ENCODE measurements at regions not wholly inside any gene's neighbourhood (a gene's known extent, or its start where the extent isn't known, plus 50 kb on each side); places are given as distances from the start of the nearest gene placed in this dataset.

DNA sequence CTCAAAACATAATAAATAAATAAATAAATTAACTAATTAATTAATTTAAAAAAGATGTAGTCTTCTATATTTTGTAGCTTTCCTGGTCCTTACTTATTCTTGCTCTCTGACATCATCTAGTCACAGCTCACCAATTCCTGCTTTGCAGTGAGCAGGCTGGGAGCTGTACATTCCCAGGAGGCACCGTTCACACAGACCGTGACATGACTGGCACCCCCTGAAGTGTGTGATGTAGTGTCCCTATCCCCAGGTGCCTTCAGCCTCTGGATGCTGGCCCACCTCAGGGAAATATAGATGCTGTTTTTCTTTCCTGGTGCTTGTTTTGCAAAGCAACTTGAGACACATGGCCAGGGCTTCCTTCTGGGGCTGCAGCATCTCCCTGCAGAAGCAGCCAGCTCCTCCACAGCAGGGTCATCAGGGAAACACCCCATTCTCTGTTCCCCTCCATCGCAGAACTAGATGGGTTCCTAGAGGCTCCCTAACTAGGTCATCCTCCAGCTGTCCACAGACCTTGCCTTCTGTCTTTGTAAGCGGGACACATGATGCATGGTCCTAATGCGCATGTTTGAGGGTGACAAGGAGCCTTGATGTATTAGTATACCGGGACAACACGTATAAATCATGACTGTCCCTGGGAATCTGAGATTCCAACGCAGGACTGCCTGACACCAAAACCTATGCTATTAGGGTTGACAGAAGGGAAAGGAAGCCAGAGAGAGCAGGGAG lies 76.4 kb downstream of the RHOB start:
- Histone ChIP-seq H3K27me3 (ENCODE audit: control insufficient read depth in 1 of 2, insufficient read depth in 2 of 2, low read length in 2 of 2) (no peaks in the 10 kb centered on the region; a peak in 1 of 5 replicates), H3K36me3 (replicated peaks in 1 of 2; ENCODE audit: control insufficient read depth in 1 of 2, insufficient read depth in 2 of 2, low read length in 2 of 2) (no peaks in the 10 kb centered on the region), H2AFZ (ENCODE audit: low read length) (no peak overlapping the region), H3K27ac (ENCODE audit: extremely low read length, insufficient read depth, low read length) (no peak overlapping the region), H3K9me3 (ENCODE audit: low read length) (no peaks in the 10 kb centered on the region), H3K4me2 (ENCODE audit: low read depth, low read length) (no peak overlapping the region), H3K4me1 (ENCODE audit: insufficient read depth, low read length) (peaks cover 72% of the 10 kb centered on the region), H3K4me3 (replicated peaks in 1 of 3; ENCODE audit: insufficient read depth in 1 of 3, low read depth in 2 of 3, low read length in 3 of 3) (no peak overlapping the region), H3K9ac (ENCODE audit: insufficient read depth, low read depth, low read length) (no peak overlapping the region), H3K79me2 (ENCODE audit: insufficient read depth, low read length) (no peaks in the 10 kb centered on the region), H4K20me1 (ENCODE audit: insufficient read depth, low read length) (no peaks in the 10 kb centered on the region)
- intact Hi-C loops (cut with micrococcal nuclease; ENCODE audit: unreplicated experiment) (no loop called here), in situ Hi-C loops (cut with HindIII; ENCODE audit: extremely low pct_ligation_motif_present, low pct_unique_long_range_greater_than_20kb) (no loop called here)
- BruUV-seq (replicated peaks), result no TSS peak
- TF ChIP-seq ZNF589 (CRISPR knock-in tag; conservative IDR thresholded peaks at IDR 0.05) (0 out of 2 replicates have a peak, but pooled peaks have one; percentile 32), HOXD1 (CRISPR knock-in tag; IDR thresholded peaks at IDR 0.05) (no peak)
- POLR2A ChIA-PET, result interaction anchor here (1.0 to 7.9 kb wide), 7 partner anchors 13 to 74 kb away, joined by 4 to 233 read pairs (median 10); partner anchors contain the start of gene RHOB
- FAIRE-seq (no peak), DNase-seq (ENCODE audit: low spot score) (no peak), ATAC-seq (no peak)
- CTCF ChIA-PET (ENCODE audit: low intra/inter-chr PET ratio, low total read pairs), result no interaction called here
- WGBS (ENCODE audit: low lambda C conversion rate), result 93% methylated on average over 8 of the region's 8 CpGs

DNA sequence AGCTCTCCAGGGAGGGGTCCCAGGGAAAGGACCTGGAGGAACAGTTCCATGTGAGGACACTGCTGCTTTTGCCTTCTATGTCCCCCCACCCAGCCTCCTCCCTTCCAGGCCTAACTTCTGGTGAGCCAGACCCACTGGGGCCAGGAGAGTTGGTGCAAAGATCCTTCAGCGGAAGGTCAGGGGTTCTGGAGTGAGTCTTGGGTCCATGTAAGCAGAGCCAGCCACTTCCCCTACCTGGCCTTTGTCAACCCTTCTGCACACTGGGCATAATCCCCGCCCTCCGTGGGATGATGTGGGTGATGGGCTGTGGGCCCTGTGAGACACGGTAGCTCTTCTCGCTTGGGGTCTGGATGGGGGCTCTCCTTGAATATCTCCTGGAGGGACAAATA lies 76.9 kb downstream of the RHOB start:
- Histone ChIP-seq H3K9me3 (ENCODE audit: low read length) (no peaks in the 10 kb centered on the region), H3K79me2 (ENCODE audit: insufficient read depth, low read length) (no peaks in the 10 kb centered on the region), H3K27ac (ENCODE audit: extremely low read length, insufficient read depth, low read length) (no peak overlapping the region), H3K36me3 (replicated peaks in 1 of 2; ENCODE audit: control insufficient read depth in 1 of 2, insufficient read depth in 2 of 2, low read length in 2 of 2) (no peaks in the 10 kb centered on the region), H3K9ac (ENCODE audit: insufficient read depth, low read depth, low read length) (no peak overlapping the region), H3K27me3 (ENCODE audit: control insufficient read depth in 1 of 2, insufficient read depth in 2 of 2, low read length in 2 of 2) (no peaks in the 10 kb centered on the region; a peak in 1 of 5 replicates), H2AFZ (ENCODE audit: low read length) (no peak overlapping the region), H3K4me1 (ENCODE audit: insufficient read depth, low read length) (peaks cover 77% of the 10 kb centered on the region), H3K4me2 (ENCODE audit: low read depth, low read length) (no peak overlapping the region), H4K20me1 (ENCODE audit: insufficient read depth, low read length) (no peaks in the 10 kb centered on the region), H3K4me3 (replicated peaks in 1 of 3; ENCODE audit: insufficient read depth in 1 of 3, low read depth in 2 of 3, low read length in 3 of 3) (no peak overlapping the region)
- 91% methylated on average over 5 of the region's 5 CpGs for WGBS (ENCODE audit: low lambda C conversion rate)
- POLR2A ChIA-PET, result interaction anchor here (0.9 to 7.9 kb wide), 9 partner anchors 7 to 110 kb away, joined by 3 to 233 read pairs (median 21); partner anchors contain the start of gene RHOB
- no TSS peak for BruUV-seq (replicated peaks)
- in situ Hi-C loops (cut with HindIII; ENCODE audit: extremely low pct_ligation_motif_present, low pct_unique_long_range_greater_than_20kb) (no loop called here), intact Hi-C loops (cut with micrococcal nuclease; ENCODE audit: unreplicated experiment) (loop anchor here (2.0 kb wide), 1 partner anchor 69 kb away; no protein-coding TSS in a partner anchor)
- CTCF ChIA-PET (ENCODE audit: low intra/inter-chr PET ratio, low total read pairs), result no interaction called here
- DNase-seq (ENCODE audit: low spot score) (no peak), ATAC-seq (no peak), FAIRE-seq (no peak)
- TF ChIP-seq U2AF1 (optimal IDR thresholded peaks at IDR 0.05; ENCODE audit: low read depth, low read length) (no peak), ZNF10 (CRISPR knock-in tag; IDR thresholded peaks at IDR 0.05; ENCODE audit: borderline replicate concordance, low read depth) (no peak), GLI4 (CRISPR knock-in tag; IDR thresholded peaks at IDR 0.05; ENCODE audit: borderline replicate concordance) (no peak), ZNF629 (CRISPR knock-in tag; conservative IDR thresholded peaks at IDR 0.05) (peak; percentile 26; the same call in 1 of the 2 replicates), HIVEP1 (CRISPR knock-in tag; IDR thresholded peaks at IDR 0.05) (no peak), KAT8 (CRISPR knock-in tag; IDR thresholded peaks at IDR 0.05) (no peak)
- TF ChIP-seq, protein P1, sequence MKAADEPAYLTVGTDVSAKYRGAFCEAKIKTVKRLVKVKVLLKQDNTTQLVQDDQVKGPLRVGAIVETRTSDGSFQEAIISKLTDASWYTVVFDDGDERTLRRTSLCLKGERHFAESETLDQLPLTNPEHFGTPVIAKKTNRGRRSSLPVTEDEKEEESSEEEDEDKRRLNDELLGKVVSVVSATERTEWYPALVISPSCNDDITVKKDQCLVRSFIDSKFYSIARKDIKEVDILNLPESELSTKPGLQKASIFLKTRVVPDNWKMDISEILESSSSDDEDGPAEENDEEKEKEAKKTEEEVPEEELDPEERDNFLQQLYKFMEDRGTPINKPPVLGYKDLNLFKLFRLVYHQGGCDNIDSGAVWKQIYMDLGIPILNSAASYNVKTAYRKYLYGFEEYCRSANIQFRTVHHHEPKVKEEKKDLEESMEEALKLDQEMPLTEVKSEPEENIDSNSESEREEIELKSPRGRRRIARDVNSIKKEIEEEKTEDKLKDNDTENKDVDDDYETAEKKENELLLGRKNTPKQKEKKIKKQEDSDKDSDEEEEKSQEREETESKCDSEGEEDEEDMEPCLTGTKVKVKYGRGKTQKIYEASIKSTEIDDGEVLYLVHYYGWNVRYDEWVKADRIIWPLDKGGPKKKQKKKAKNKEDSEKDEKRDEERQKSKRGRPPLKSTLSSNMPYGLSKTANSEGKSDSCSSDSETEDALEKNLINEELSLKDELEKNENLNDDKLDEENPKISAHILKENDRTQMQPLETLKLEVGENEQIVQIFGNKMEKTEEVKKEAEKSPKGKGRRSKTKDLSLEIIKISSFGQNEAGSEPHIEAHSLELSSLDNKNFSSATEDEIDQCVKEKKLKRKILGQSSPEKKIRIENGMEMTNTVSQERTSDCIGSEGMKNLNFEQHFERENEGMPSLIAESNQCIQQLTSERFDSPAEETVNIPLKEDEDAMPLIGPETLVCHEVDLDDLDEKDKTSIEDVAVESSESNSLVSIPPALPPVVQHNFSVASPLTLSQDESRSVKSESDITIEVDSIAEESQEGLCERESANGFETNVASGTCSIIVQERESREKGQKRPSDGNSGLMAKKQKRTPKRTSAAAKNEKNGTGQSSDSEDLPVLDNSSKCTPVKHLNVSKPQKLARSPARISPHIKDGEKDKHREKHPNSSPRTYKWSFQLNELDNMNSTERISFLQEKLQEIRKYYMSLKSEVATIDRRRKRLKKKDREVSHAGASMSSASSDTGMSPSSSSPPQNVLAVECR (CRISPR knock-in tag; IDR thresholded peaks at IDR 0.05; ENCODE audit: borderline replicate concordance), result 0 out of 2 replicates have a peak, but pooled peaks have one; percentile 16
- TF ChIP-seq, protein P2, sequence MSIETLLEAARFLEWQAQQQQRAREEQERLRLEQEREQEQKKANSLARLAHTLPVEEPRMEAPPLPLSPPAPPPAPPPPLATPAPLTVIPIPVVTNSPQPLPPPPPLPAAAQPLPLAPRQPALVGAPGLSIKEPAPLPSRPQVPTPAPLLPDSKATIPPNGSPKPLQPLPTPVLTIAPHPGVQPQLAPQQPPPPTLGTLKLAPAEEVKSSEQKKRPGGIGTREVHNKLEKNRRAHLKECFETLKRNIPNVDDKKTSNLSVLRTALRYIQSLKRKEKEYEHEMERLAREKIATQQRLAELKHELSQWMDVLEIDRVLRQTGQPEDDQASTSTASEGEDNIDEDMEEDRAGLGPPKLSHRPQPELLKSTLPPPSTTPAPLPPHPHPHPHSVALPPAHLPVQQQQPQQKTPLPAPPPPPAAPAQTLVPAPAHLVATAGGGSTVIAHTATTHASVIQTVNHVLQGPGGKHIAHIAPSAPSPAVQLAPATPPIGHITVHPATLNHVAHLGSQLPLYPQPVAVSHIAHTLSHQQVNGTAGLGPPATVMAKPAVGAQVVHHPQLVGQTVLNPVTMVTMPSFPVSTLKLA (IDR thresholded peaks at IDR 0.05), result no peak

Measured in HepG2 (cell line).